HG03565 (cell line): ENCODE measurements at regions not wholly inside any gene's neighbourhood (a gene's known extent, or its start where the extent isn't known, plus 50 kb on each side); places are given as distances from the start of the nearest gene placed in this dataset.

Source experiments
- ATAC-seq: cut with Tn5 transposase; IDR thresholded peaks from one replicate; pipeline ENCODE4 v1.9.1; 2021; ENCODE audit warnings: mild to moderate bottlenecking, moderate library complexity; ENCODE audit not compliant: unreplicated experiment

- ATAC-seq: no peak
Observed at GRCh38 chr2:62284471-62284870, 88.6 kb downstream of the B3GNT2 start.

GRCh38 chr2:62283147-62283546 lies 87.2 kb downstream of the B3GNT2 start:
- ATAC-seq: no peak

GRCh38 chr2:62281663-62282062 lies 85.7 kb downstream of the B3GNT2 start:
- ATAC-seq: no peak

- ATAC-seq: no peak
Observed at GRCh38 chr2:62277688-62278087, 81.8 kb downstream of the B3GNT2 start.
